GM12891 (cell line): ENCODE measurements at regions not wholly inside any gene's neighbourhood (a gene's known extent, or its start where the extent isn't known, plus 50 kb on each side); places are given as distances from the start of the nearest gene placed in this dataset.

Experiments
- PAX5 ChIP-seq: IDR thresholded peaks from 2 replicates; pipeline ENCODE4 v1.6.1; 2011; ENCODE audit warnings: low read length, moderate library complexity, mild to moderate bottlenecking; ENCODE audit not compliant: insufficient read depth, severe bottlenecking
- POLR2A ChIP-seq: IDR thresholded peaks from 2 replicates; pipeline ENCODE4 v1.6.1; 2011; ENCODE audit warnings: low read depth, low read length, control low read depth
- POLR2AphosphoS5 ChIP-seq: IDR thresholded peaks from 2 replicates; pipeline ENCODE4 v1.6.1; 2011; ENCODE audit warnings: low read depth, low read length, control low read depth
- SPI1 ChIP-seq: IDR thresholded peaks from 2 replicates; pipeline ENCODE4 v1.6.1; 2011; ENCODE audit warnings: low read depth, low read length, control low read depth
- TAF1 ChIP-seq: IDR thresholded peaks from 2 replicates; pipeline ENCODE4 v1.6.1; 2011; ENCODE audit warnings: low read depth, low read length, control low read depth

GRCh38 chr18:40841063-40841462 is 1114.0 kb upstream of the PIK3C3 start:
- TF ChIP-seq POLR2A (no peak), PAX5 (no peak), POLR2AphosphoS5 (no peak), SPI1 (no peak), TAF1 (no peak)
